Thyroid gland (tissue), 4 donors: ENCODE measurements at regions not wholly inside any gene's neighbourhood (a gene's known extent, or its start where the extent isn't known, plus 50 kb on each side); places are given as distances from the start of the nearest gene placed in this dataset.

Experiments used
- CTCF ChIP-seq, 6 experiments: fragments of 200-600 bp in 3 of 6; fragments of 450-650 bp in 3 of 6; sonication (generic) in 3 of 6; IDR thresholded peaks; one replicate each; pipeline ENCODE4 v1.5.1; 2016 to 2019; ENCODE audit warnings: antibody characterized with exemption in 6 of 6, mild to moderate bottlenecking in 2 of 6, inconsistent platforms in 1 of 6, moderate library complexity in 1 of 6
- POLR2A ChIP-seq, 2 donors: fragments of 450-650 bp; IDR thresholded peaks; one replicate each; pipeline ENCODE4 v1.6.1; 2017; ENCODE audit warnings: antibody characterized with exemption in 2 of 2, mild to moderate bottlenecking in 2 of 2, moderate library complexity in 1 of 2

- TF ChIP-seq CTCF (IDR thresholded peaks at IDR 0.05) (no peak), POLR2A (IDR thresholded peaks at IDR 0.05) (no peak)
Observed at GRCh38 chr12:58163021-58163420, 221.7 kb downstream of the ATP23 start.
